Fibroblast of skin of right quadriceps (primary cell): ENCODE measurements at regions not wholly inside any gene's neighbourhood (a gene's known extent, or its start where the extent isn't known, plus 50 kb on each side); places are given as distances from the start of the nearest gene placed in this dataset.
"Not testable (repeated sequence)": the region's sequence is repeated elsewhere in the genome, so short reads cannot be mapped to it uniquely, and the experiment has no call there.

Experiments
- DNase-seq: peaks from one replicate; pipeline ENCODE4 v3.0.0-alpha.2; 2013

- no peak for DNase-seq
Measured at GRCh38 chr4:57993944-57994343, 883.8 kb upstream of the IGFBP7 start.

- DNase-seq, result no peak
Measured at GRCh38 chr4:57989430-57989829, 879.2 kb upstream of the IGFBP7 start.

- no peak for DNase-seq
Measured at GRCh38 chr4:57985161-57985560, 875.0 kb upstream of the IGFBP7 start.

- no peak for DNase-seq
Measured at GRCh38 chr4:57981123-57981522, 870.9 kb upstream of the IGFBP7 start.

GRCh38 chr4:57974821-57975220 lies 864.6 kb upstream of the IGFBP7 start:
- no peak for DNase-seq

GRCh38 chr4:57973819-57974218 lies 863.6 kb upstream of the IGFBP7 start:
- no peak for DNase-seq

GRCh38 chr4:57971261-57971660 lies 861.1 kb upstream of the IGFBP7 start:
- no peak for DNase-seq

- no peak for DNase-seq
Measured at GRCh38 chr4:57966987-57967760, 857.0 kb upstream of the IGFBP7 start.

GRCh38 chr4:57965431-57965830 lies 855.2 kb upstream of the IGFBP7 start:
- DNase-seq, result not testable (repeated sequence)

- DNase-seq, result no peak
Measured at GRCh38 chr4:57945298-57945697, 835.1 kb upstream of the IGFBP7 start.

- peak; percentile 17 for DNase-seq
Measured at GRCh38 chr4:57943682-57944081, 833.5 kb upstream of the IGFBP7 start.

GRCh38 chr4:57937326-57937725 lies 827.1 kb upstream of the IGFBP7 start:
- DNase-seq, result not testable (repeated sequence)

GRCh38 chr4:57926311-57926710 lies 816.1 kb upstream of the IGFBP7 start:
- DNase-seq, result no peak

GRCh38 chr4:57924951-57925350 lies 814.8 kb upstream of the IGFBP7 start:
- DNase-seq, result no peak

GRCh38 chr4:57916479-57916878 lies 806.3 kb upstream of the IGFBP7 start:
- no peak for DNase-seq

GRCh38 chr4:57911203-57911602 lies 801.0 kb upstream of the IGFBP7 start:
- DNase-seq, result no peak

GRCh38 chr4:57910151-57910550 lies 800.0 kb upstream of the IGFBP7 start:
- DNase-seq, result no peak

- DNase-seq, result no peak
Measured at GRCh38 chr4:57905965-57906364, 795.8 kb upstream of the IGFBP7 start.

- no peak for DNase-seq
Measured at GRCh38 chr4:57877047-57877458, 766.9 kb upstream of the IGFBP7 start.

GRCh38 chr4:57875829-57876392 lies 765.7 kb upstream of the IGFBP7 start:
- DNase-seq, result no peak

- no peak for DNase-seq
Measured at GRCh38 chr4:57866468-57867171, 756.4 kb upstream of the IGFBP7 start.

GRCh38 chr4:57865264-57865663 lies 755.1 kb upstream of the IGFBP7 start:
- DNase-seq, result no peak

- no peak for DNase-seq
Measured at GRCh38 chr4:57854748-57855147, 744.6 kb upstream of the IGFBP7 start.

GRCh38 chr4:57850141-57850540 lies 740.0 kb upstream of the IGFBP7 start:
- no peak for DNase-seq
